HCEC 1CT (cell line): ENCODE measurements at regions not wholly inside any gene's neighbourhood (a gene's known extent, or its start where the extent isn't known, plus 50 kb on each side); places are given as distances from the start of the nearest gene placed in this dataset.

Experiments used
- DNase-seq: peaks from one replicate; pipeline ENCODE4 v3.0.0-alpha.2; 2017

- no peak for DNase-seq
Observed at GRCh38 chr3:72317491-72317890, 530.8 kb downstream of the SHQ1 start.

GRCh38 chr3:72316501-72317279, 531.6 kb downstream of the SHQ1 start:
- no peak for DNase-seq

- DNase-seq, result no peak
Observed at GRCh38 chr3:72313308-72313707, 528.4 kb upstream of the PROK2 start.

GRCh38 chr3:72312339-72312738, 527.4 kb upstream of the PROK2 start:
- DNase-seq, result no peak

GRCh38 chr3:72311425-72311824, 526.5 kb upstream of the PROK2 start:
- no peak for DNase-seq

- peak; percentile 78 for DNase-seq
Observed at GRCh38 chr3:72310419-72311380, 525.8 kb upstream of the PROK2 start.

- DNase-seq, result no peak
Observed at GRCh38 chr3:72309661-72310418, 524.9 kb upstream of the PROK2 start.

GRCh38 chr3:72308641-72309040, 523.7 kb upstream of the PROK2 start:
- DNase-seq, result no peak

GRCh38 chr3:72307438-72308115, 522.6 kb upstream of the PROK2 start:
- DNase-seq, result no peak

GRCh38 chr3:72306800-72307341, 521.9 kb upstream of the PROK2 start:
- no peak for DNase-seq

GRCh38 chr3:72303926-72304325, 519.0 kb upstream of the PROK2 start:
- DNase-seq, result peak; percentile 11

GRCh38 chr3:72301779-72302178, 516.8 kb upstream of the PROK2 start:
- no peak for DNase-seq

GRCh38 chr3:72300621-72301020, 515.7 kb upstream of the PROK2 start:
- DNase-seq, result no peak

- no peak for DNase-seq
Observed at GRCh38 chr3:72299823-72300222, 514.9 kb upstream of the PROK2 start.

GRCh38 chr3:72299321-72299802, 514.4 kb upstream of the PROK2 start:
- no peak for DNase-seq

- DNase-seq, result no peak
Observed at GRCh38 chr3:72298201-72299152, 513.5 kb upstream of the PROK2 start.

GRCh38 chr3:72297481-72297880, 512.5 kb upstream of the PROK2 start:
- DNase-seq, result no peak

GRCh38 chr3:72296477-72297111, 511.6 kb upstream of the PROK2 start:
- no peak for DNase-seq

- DNase-seq, result no peak
Observed at GRCh38 chr3:72295962-72296450, 511.1 kb upstream of the PROK2 start.

- no peak for DNase-seq
Observed at GRCh38 chr3:72295276-72295961, 510.5 kb upstream of the PROK2 start.
